Hepatocyte (in vitro differentiated cells): ENCODE measurements at regions not wholly inside any gene's neighbourhood (a gene's known extent, or its start where the extent isn't known, plus 50 kb on each side); places are given as distances from the start of the nearest gene placed in this dataset.

Source experiments
- DNase-seq: peaks from one replicate; pipeline ENCODE4 v3.0.0-alpha.2; 2016; ENCODE audit warnings: low spot score
- H2AFZ ChIP-seq: fragments of 200-600 bp; sonication (generic); 2 replicates; pipeline ENCODE4 v1.6.0; 2016; ENCODE audit warnings: antibody characterized with exemption, mild to moderate bottlenecking
- H3K27ac ChIP-seq: fragments of 200-600 bp; sonication (generic); 2 replicates; pipeline ENCODE4 v1.5.1; 2016; ENCODE audit warnings: mild to moderate bottlenecking
- H3K27me3 ChIP-seq: fragments of 200-600 bp; sonication (generic); 2 replicates; pipeline ENCODE4 v1.6.1; 2016
- H3K36me3 ChIP-seq: fragments of 200-600 bp; sonication (generic); replicated peaks from 2 replicates; pipeline ENCODE4 v1.5.1; 2016; ENCODE audit warnings: low read depth; ENCODE audit not compliant: insufficient read depth
- H3K4me1 ChIP-seq: fragments of 200-600 bp; sonication (generic); 2 replicates; pipeline ENCODE4 v1.5.1; 2016; ENCODE audit warnings: mild to moderate bottlenecking, moderate library complexity; ENCODE audit not compliant: insufficient read depth
- H3K4me2 ChIP-seq: fragments of 200-600 bp; sonication (generic); 2 replicates; pipeline ENCODE4 v1.6.0; 2016
- H3K4me3 ChIP-seq: fragments of 200-600 bp; sonication (generic); 2 replicates; pipeline ENCODE4 v1.5.1; 2016; ENCODE audit warnings: mild to moderate bottlenecking
- H3K79me2 ChIP-seq: fragments of 200-600 bp; sonication (generic); 2 replicates; pipeline ENCODE4 v1.6.0; 2017; ENCODE audit warnings: mild to moderate bottlenecking
- H3K9me2 ChIP-seq: fragments of 200-600 bp; sonication (generic); replicated peaks from 2 replicates; pipeline ENCODE4 v1.6.0; 2017; ENCODE audit warnings: mild to moderate bottlenecking; ENCODE audit not compliant: insufficient read depth
- H3K9me3 ChIP-seq: fragments of 200-600 bp; sonication (generic); 2 replicates; pipeline ENCODE4 v1.5.1; 2016; ENCODE audit warnings: low read depth, mild to moderate bottlenecking
- H4K20me1 ChIP-seq: fragments of 200-600 bp; sonication (generic); 2 replicates; pipeline ENCODE4 v1.6.0; 2016; ENCODE audit warnings: mild to moderate bottlenecking; ENCODE audit not compliant: insufficient read depth, poor library complexity, severe bottlenecking
- CTCF ChIP-seq: fragments of 200-600 bp; sonication (generic); IDR thresholded peaks from 2 replicates; pipeline ENCODE4 v1.5.1; 2016; ENCODE audit warnings: antibody characterized with exemption, mild to moderate bottlenecking; ENCODE audit not compliant: poor library complexity
- EZH2 ChIP-seq: fragments of 200-600 bp; sonication (generic); IDR thresholded peaks from 2 replicates; pipeline ENCODE4 v1.6.1; 2016; ENCODE audit warnings: antibody characterized with exemption, mild to moderate bottlenecking, borderline replicate concordance
- EZH2phosphoT487 ChIP-seq: fragments of 200-600 bp; sonication (generic); IDR thresholded peaks from one replicate; pipeline ENCODE4 v1.6.1; 2018; ENCODE audit warnings: antibody characterized with exemption, mild to moderate bottlenecking, low read depth, moderate library complexity; ENCODE audit not compliant: unreplicated experiment, severe bottlenecking
- WGBS: methylation state at CpG from one replicate; pipeline ENCODE4 v1.1.6; 2016; ENCODE audit warnings: low lambda C conversion rate; ENCODE audit errors: missing lambda C conversion rate; 5-methylcytosine and 5-hydroxymethylcytosine counted together

- Histone ChIP-seq H3K27ac (peak overlapping the region; percentile 86), H3K4me2 (peak overlapping the region; percentile 65), H3K4me1 (peaks cover 68% of the 10 kb centered on the region), H3K27me3 (no peaks in the 10 kb centered on the region), H3K9me3 (no peaks in the 10 kb centered on the region), H3K9me2 (no peaks in the 10 kb centered on the region), H2AFZ (no peak overlapping the region), H4K20me1 (peaks cover 40% of the 10 kb centered on the region), H3K4me3 (no peak overlapping the region), H3K79me2 (peaks cover 97% of the 10 kb centered on the region), H3K36me3 (no peaks in the 10 kb centered on the region)
- WGBS: 59% methylated on average over 16 of the region's 16 CpGs
- no peak for TF ChIP-seq EZH2phosphoT487
- no peak for TF ChIP-seq CTCF
- no peak for TF ChIP-seq EZH2
- DNase-seq: peak; percentile 78
Measured at GRCh38 chr17:77445760-77446532, 305.2 kb downstream of the SEC14L1 start.

- no peaks in the 10 kb centered on the region for H3K27me3 ChIP-seq
- H3K4me1 ChIP-seq: peaks cover 60% of the 10 kb centered on the region
- 87% methylated on average over 20 of the region's 20 CpGs for WGBS
- H2AFZ ChIP-seq: no peak overlapping the region
- TF ChIP-seq EZH2 (no peak), CTCF (no peak), EZH2phosphoT487 (no peak)
- no peak overlapping the region for H3K4me3 ChIP-seq
- H3K9me3 ChIP-seq: no peaks in the 10 kb centered on the region
- H4K20me1 ChIP-seq: peaks cover 40% of the 10 kb centered on the region
- H3K4me2 ChIP-seq: no peak overlapping the region
- H3K79me2 ChIP-seq: peaks cover 92% of the 10 kb centered on the region
- no peaks in the 10 kb centered on the region for H3K36me3 ChIP-seq
- peak overlapping the region; percentile 86 for H3K27ac ChIP-seq
- no peaks in the 10 kb centered on the region for H3K9me2 ChIP-seq
- no peak for DNase-seq
Measured at GRCh38 chr17:77446940-77447634, 306.3 kb downstream of the SEC14L1 start.

- no peak for DNase-seq
- no peak overlapping the region for H2AFZ ChIP-seq
- 55% methylated on average over 8 of the region's 9 CpGs for WGBS
- no peaks in the 10 kb centered on the region for H3K9me3 ChIP-seq
- peak overlapping the region; percentile 100 for H3K27ac ChIP-seq
- no peak for TF ChIP-seq CTCF
- no peak for TF ChIP-seq EZH2phosphoT487
- TF ChIP-seq EZH2: no peak
- H3K9me2 ChIP-seq: no peaks in the 10 kb centered on the region
- H3K27me3 ChIP-seq: no peaks in the 10 kb centered on the region
- peaks cover 92% of the 10 kb centered on the region for H3K79me2 ChIP-seq
- H3K4me3 ChIP-seq: no peak overlapping the region
- H3K4me1 ChIP-seq: peaks cover 67% of the 10 kb centered on the region
- H4K20me1 ChIP-seq: peaks cover 63% of the 10 kb centered on the region
- peak overlapping the region; percentile 96 for H3K4me2 ChIP-seq
- no peaks in the 10 kb centered on the region for H3K36me3 ChIP-seq
Measured at GRCh38 chr17:77449373-77449907, 308.7 kb downstream of the SEC14L1 start.
